CD4-positive, alpha-beta T cell treated with Interleukin-15 for 1 hour (primary cell): ENCODE measurements at regions not wholly inside any gene's neighbourhood (a gene's known extent, or its start where the extent isn't known, plus 50 kb on each side); places are given as distances from the start of the nearest gene placed in this dataset.

Experiments
- DNase-seq: peaks from one replicate; pipeline ENCODE4 v3.0.0-alpha.2; 2020

GRCh38 chr5:148913985-148914431 is 87.6 kb downstream of the ADRB2 start:
- DNase-seq: no peak

- no peak for DNase-seq
These were observed 88.9 kb downstream of the ADRB2 start for GRCh38 chr5:148915224-148915817.

GRCh38 chr5:148920646-148921288 is 94.4 kb downstream of the ADRB2 start:
- no peak for DNase-seq

GRCh38 chr5:148921350-148921749 is 94.9 kb downstream of the ADRB2 start:
- no peak for DNase-seq

- DNase-seq: no peak
These were observed 96.2 kb downstream of the ADRB2 start for GRCh38 chr5:148922606-148923005.

- DNase-seq: no peak
These were observed 96.6 kb downstream of the ADRB2 start for GRCh38 chr5:148923023-148923422.

GRCh38 chr5:148924817-148925216 is 98.4 kb downstream of the ADRB2 start:
- DNase-seq: no peak

- DNase-seq: no peak
These were observed 99.8 kb downstream of the ADRB2 start for GRCh38 chr5:148926207-148926606.

- no peak for DNase-seq
These were observed 101.0 kb downstream of the ADRB2 start for GRCh38 chr5:148927307-148927946.

GRCh38 chr5:148928141-148928540 is 101.7 kb downstream of the ADRB2 start:
- no peak for DNase-seq

GRCh38 chr5:148931453-148932057 is 105.1 kb downstream of the ADRB2 start:
- DNase-seq: no peak

GRCh38 chr5:148932355-148932935 is 106.0 kb downstream of the ADRB2 start:
- no peak for DNase-seq

GRCh38 chr5:148933903-148934432 is 107.6 kb downstream of the ADRB2 start:
- no peak for DNase-seq

- DNase-seq: no peak
These were observed 108.5 kb downstream of the ADRB2 start for GRCh38 chr5:148934895-148935400.

- no peak for DNase-seq
These were observed 110.8 kb downstream of the ADRB2 start for GRCh38 chr5:148937239-148937638.

- DNase-seq: no peak
These were observed 111.6 kb downstream of the ADRB2 start for GRCh38 chr5:148937830-148938521.

- no peak for DNase-seq
These were observed 112.1 kb downstream of the ADRB2 start for GRCh38 chr5:148938522-148938882.

GRCh38 chr5:148939676-148940075 is 113.3 kb downstream of the ADRB2 start:
- no peak for DNase-seq

- DNase-seq: no peak
These were observed 115.4 kb downstream of the ADRB2 start for GRCh38 chr5:148941810-148942209.

GRCh38 chr5:148949841-148950470 is 112.9 kb downstream of the SH3TC2 start:
- no peak for DNase-seq

GRCh38 chr5:148950471-148950863 is 112.4 kb downstream of the SH3TC2 start:
- DNase-seq: no peak

GRCh38 chr5:148950892-148951291 is 112.0 kb downstream of the SH3TC2 start:
- no peak for DNase-seq
